ENCODE measurements at regions not wholly inside any gene's neighbourhood (a gene's known extent, or its start where the extent isn't known, plus 50 kb on each side); places are given as distances from the start of the nearest gene placed in this dataset.

DNA sequence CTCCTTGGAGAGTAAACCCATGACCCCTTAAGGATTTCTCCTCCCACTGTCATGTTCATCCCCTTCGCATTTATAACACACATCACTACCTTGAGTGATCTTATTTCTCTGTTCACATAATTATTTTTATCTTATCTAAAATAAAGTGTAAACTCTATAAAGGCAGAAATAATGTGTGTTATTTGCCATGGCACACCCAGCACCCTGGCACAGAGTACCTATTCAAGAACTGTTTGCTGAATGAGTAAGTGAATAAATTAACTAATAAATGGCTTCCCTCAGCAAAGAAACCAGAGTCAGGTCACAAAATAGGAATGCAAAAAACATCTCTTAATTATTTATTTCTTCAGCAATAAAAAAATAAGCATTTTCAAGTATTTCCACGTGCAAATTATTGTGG lies 330.3 kb upstream of the GHITM start:
- DNase-seq = no peak

DNA sequence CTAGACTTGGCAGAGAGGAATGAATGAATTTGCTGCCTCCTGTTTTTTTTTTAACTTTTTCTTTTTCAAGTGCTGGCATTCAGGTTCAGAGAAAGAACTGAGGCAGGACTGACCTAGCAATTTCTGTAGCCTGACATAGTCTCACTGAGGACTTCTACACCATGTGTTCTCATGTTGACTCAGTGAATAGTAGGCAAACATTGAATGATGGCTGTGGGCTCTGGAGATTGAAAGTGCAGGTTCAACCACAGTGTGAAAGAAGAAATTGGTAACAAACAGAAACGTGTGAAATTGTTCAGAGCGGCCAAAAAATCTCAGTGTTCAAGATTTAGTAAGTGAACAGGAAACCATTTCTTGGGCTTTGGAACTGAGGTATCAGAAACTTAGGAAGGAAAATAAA lies 322.4 kb upstream of the GHITM start:
- no peak for DNase-seq

DNA sequence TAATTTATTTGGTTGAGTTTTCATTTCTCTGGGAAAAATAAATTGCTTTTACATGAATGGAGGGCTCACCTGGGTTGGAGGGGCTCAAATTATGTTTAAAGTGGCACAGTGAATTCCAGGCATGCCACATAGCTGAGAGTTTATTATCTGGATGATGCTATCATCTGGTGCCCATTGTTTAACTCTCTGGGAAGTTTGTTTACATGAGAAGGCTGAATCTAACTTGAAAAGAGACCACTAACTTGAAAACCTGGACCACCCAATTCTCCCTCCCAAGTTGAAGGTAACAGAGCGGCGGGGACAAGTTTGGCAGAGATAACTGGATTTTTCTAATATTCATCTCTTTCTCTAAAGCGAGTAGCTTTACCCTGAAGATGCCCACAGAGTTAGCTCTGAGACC lies 321.5 kb upstream of the GHITM start:
- no peak for DNase-seq

DNA sequence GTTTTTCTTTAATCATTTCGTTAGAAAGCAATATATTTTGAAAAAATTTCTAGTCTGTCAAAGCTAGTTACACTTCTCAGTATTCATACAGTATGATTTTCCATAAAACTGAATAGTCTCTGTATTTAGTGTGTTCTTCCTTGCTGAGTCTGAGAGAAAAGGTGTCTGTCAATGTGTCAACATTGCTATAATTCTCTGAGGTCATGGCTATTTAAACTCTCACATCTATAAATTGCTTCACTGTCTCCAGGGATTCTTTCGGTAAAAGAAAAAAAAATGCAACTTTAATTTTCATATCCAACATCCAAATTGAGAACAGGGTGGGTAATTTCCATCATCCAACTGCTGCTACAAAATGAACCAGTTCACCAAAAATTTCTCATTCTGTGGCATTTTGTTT lies 319.7 kb upstream of the GHITM start:
- no peak for DNase-seq

DNA sequence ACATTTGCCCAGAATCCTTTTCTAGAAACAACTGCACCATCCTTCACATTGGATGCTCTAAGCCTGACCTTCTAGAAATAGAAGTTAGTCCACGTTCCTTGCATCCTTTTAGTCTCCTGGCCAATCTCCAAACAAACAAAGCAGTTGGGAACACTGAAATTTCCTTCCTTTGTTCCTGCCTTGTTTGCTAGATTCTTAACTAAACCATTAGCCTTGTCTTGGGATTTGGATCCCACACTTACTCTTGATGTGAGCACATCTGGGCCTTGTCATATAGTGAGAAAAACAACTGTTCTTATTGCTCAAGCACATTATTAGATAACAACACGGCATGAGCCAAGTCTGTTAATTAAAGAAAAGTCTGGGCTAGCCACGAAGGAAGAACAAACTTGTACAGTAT lies 319.3 kb upstream of the GHITM start:
- DNase-seq = no peak

DNA sequence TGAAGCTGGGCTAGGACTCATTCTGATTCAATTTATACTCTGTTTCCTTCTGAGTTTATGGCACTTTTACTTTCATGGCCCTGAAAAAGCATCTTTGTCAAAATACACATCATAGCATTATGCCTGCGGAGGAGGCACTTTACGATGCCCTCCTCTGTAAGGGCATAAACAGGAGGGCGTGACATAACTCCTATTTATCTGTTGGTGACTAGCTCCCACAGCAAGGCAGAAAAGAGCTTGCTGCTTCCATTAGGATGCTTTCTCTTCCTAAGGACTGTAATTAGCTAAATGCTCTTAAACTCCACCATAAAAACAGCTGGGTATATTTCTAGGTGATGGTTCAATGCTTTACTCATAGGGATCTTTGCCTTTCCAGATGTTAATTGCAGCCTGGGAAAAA lies 315.2 kb upstream of the GHITM start:
- no peak for DNase-seq

DNA sequence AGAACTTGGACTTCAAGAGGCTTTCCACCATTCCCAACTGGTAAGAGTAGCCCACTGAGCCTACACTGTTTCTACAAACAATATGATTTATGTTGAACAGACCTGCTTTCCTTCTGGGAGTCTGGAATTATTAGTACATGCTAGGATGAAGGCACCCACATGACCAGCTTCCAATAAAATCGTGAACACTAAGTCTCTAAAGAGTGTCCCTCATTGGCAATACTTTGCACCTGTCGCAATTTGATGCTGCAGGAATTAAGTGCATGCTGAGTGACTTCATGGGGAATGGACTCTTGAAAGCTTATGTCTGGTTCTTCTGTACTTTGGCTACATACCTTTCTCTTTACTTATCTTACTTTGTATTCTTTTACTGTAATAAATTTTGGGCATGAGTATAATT lies 305.2 kb upstream of the GHITM start:
- no peak for DNase-seq

DNA sequence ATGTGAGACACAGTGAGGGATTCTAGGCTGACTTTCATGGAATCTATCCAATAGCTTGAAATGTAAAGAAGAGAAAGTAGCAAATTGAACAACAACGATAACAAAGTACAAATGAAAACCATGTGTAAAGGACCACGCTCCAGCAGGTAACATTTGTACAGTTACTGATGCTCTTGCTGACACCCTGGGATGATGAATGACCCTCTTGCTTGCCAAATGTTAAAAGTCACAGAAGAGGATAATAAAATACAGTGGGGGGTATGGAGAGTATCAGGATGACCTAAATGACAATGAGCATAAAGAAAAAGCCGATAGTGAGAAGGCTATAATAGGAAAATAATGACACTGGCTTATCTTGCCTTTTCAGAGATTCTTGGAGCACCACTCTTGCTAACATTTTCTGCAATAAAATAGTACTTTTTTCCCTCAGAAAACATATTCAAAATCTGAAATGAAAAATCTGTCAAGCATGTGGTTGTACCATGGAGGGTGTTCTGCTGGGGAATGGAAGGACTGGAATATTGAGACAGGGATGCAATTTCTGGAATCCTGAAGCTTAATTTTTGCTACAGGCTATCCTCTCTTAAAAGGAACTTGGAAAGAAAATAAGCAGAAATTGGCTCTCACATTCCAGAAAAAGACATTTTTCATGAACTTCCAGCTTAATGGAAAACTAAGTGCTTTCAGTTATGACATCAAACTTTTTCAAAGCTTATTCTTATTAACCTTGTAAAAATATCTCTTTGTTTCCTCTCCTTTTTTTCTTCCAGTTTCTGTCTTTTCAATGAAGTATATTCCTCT lies 303.2 kb upstream of the GHITM start:
- DNase-seq = no peak

DNA sequence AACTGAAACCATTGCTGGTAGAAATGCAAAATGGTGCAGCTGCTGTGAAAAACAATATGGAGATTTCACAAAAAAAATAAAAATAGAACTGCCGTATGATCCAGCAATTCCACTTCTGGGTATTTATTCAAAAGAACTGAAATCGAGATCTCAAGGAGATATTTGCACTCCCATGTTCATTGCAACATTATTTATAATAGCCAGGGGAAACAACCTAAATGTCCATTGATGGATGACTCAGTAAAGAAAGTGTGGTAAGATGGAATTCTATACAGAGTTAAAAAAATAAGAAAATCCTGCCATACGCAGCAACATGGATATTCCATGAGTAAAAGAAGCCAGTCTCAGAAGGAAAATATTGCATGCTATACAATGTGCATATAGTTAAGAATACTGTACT lies 290.6 kb upstream of the GHITM start:
- no peak for DNase-seq

DNA sequence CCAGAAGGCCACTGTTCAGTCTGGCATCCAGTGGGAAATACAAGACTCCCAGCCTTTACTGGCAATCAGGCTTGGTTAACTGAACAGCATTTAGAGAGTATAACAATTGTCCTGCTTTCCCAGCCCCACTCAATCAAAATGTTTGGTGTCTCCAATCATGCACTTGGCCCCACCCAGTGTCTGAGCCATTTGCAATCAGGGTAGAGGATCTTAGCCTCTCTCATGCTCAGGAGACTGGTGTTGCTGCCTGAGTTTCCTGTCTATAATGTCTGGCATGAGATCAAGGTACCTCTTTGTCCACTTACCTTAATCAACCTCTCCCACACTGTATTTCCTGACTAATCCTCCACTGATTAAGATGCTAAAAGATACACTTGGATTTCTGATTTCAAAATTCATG lies 290.2 kb upstream of the GHITM start:
- DNase-seq = no peak

DNA sequence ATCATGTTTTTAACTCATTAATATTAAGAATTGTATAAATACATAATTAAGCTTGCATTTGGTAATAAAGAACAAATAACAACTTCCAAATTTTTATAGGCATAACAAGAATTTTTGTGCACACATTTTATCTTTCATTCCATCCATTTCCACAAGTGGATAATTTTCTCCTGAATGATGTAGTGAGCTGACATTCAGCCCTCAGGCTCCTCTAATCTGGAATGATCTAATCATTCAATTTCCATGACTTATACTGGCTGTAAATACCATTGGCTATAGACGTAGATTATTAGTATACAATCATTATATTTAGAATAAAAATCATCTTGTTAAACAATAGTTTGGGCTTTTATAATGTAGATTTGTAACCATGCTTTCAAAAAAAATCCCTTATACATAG lies 287.2 kb upstream of the GHITM start:
- DNase-seq = no peak

DNA sequence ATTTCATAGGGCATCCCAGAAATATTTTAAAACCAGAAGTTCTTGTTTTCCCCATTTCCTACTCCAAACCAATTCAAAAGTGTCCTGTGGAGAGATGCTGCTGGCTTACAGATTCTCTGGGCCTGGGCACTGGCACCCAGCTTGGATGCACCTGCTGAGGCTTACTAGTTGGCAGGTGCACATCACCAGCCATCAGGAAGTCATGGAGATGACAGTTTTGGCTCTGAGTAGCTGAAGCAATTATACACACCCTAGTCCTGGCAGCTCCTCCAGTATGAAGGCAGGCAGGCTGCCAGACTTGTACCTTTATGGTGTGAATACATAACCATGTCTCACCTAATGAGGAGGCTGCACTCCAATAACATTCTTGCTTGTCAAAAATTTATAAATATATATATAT lies 276.6 kb upstream of the GHITM start:
- no peak for DNase-seq

DNA sequence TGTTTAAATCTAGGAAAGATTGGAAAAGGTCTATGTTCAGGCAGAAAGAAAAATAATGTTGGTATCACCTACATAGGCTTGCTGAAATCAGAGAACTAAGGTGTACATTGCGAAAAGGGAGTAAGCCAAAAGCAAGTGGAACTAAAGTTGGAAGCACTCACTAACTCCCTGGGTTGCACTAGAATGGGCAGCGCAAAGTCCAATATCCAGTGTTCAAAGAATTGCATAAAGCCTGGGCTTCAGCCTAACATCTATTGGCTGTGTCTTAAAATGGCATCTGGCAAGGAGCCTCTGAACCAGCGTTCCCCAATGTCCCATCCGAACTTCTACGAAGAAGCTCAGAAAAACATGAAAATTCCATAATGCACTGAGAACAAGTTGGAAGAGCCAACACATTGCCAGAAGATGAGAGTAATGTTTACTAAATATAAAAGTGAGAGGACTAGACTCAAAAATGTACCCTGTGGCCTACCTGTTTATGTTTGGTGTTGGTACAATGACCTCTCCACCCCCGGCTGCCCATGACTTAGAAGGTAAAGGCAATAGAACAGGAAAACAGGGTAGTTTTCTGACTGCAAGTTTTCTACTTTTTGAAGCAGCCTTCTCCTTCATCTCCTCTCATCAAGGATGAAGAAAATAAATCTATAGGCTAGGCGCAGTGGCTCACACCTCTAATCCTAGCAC lies 275.9 kb upstream of the GHITM start:
- no peak for DNase-seq

DNA sequence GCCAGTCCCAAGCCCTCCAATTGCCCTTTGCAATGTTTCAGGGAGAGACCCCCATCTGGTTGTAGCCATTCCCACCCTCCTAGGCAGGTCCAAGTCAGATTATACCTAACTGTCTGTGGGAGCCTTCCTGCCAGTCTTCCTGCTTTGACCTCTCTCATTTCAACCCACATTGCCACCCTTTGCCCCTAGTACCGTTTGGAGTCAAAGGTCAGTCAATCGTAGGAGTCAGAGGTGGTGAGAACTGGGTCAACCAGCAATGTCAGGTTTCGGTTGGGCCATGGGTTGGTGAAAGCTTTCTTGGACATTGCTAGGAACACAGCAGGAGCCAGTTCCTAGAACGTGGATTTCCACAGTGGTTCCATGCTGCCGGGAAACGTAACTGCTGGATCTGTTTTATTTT lies 269.4 kb upstream of the GHITM start:
- no peak for DNase-seq

DNA sequence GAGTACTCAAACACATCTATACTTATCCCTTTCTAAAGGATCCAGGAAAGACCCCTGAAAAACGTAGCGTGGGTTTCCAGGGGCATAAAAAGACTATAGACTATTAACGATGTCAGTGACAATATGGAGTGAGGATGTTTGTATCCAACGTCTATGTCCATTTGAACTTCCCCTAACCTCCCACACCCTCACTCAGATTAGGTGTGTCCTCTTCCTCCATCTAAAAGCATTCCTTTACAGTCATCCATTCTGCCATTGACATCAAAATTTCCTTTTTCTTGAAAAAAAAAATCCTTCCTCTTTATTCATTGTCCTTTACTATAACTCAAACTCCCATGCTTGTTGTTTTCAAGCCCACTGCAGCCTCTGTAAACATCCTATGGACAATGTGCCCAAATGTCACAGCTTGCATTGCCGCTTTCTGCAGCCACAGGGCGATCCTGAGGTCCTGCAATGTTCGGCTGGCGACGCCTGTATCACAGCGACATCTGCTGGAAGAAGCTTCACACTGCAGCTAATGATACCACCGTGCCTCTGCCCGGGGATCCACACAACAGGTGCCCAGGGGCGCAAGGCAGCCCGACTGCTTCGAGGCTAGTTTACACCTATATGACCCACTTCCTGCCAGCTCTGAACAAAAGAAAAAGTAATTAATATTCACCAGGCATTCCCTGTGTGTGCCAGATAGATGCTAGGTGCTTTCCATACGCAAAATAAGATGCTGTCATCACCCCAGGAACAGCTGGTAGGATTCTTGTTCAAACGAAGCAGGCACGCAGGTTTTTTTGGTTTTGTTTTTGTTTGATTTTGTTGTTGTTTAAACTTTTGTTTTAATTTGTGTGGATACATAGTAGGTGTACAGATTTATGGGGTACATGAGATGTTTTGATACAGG lies 267.9 kb upstream of the GHITM start:
- peak; percentile 10 for DNase-seq

DNA sequence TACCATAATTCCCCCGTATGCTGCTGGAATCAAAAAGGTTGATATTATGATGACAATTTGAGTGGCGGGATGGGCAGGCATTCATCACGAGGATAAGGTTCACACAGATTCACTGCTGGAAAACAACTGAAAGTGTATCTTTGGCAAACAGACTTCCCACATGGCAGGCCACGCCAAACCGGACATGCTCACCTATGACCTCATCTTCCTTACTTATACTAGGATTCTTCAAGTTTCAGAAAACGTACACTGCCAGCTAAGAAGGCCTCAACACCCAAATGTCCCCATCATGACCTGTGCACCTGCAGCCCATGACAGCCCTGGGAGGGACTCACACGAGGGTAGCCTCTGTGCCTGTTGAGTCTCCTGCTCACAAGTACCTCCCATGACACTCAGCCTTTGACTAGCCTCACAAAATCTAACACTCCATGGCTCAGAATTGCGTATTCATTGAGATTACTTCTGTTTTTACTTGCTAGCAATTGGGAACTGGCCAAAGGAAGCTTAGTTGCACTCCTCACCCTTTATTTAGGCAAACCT lies 259.0 kb upstream of the GHITM start:
- DNase-seq = no peak

DNA sequence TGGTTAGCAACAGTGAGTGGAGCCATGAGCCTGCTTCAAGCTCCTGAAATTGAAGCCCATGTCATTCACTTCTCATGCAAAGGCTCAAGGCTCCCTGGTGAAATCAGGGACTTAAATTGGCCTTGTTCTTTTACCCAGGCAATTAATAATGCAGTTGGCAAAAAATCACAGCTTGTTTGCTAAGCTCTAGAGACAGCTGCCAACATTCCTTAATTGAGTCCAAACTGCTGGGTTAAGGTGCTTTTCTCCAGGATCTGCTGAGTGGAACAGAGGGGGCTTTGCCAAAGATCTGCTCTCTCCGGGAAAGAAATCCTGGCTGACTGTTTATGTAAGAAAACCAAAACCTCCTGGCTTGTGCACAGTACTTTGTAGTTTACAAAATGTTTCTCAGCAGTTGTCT lies 257.6 kb upstream of the GHITM start:
- peak; percentile 7 for DNase-seq

DNA sequence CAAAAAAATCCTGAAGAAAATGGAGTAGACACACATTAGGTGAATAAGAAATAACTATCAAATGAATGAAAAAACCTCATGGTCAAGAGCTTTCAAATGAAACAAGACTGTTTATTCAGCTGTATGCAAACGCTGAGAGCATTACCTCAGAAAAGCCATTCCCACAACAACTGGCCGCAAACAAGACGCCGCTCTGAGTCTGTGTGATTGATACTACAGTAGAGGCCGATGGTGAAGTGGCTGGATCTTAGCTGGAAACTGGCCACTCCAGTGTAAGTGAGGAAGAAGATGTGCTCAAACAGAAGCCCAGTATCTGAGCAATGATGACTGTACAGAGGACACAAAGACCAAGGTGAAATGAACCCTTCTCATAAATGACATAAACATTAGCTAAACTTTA lies 252.4 kb upstream of the GHITM start:
- DNase-seq = no peak

DNA sequence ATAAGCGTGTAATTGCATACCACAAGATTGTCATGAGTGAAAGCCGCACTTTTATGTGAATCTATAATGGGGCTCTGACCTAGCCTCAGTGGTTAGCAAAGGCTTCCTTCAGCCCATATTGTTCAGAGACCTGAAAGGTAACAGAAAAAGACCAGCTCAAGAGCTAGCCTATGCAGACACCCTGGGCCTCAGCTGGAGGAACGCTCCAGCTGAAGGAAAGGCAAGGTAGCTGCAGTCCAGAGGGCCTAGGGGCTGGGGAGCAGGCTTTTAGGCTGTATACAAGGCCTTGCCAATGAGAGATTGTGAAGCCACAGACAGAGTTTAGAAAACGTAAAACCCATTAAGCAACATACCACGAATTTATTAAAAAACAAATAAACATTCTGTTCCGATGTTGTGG lies 246.6 kb upstream of the GHITM start:
- no peak for DNase-seq

DNA sequence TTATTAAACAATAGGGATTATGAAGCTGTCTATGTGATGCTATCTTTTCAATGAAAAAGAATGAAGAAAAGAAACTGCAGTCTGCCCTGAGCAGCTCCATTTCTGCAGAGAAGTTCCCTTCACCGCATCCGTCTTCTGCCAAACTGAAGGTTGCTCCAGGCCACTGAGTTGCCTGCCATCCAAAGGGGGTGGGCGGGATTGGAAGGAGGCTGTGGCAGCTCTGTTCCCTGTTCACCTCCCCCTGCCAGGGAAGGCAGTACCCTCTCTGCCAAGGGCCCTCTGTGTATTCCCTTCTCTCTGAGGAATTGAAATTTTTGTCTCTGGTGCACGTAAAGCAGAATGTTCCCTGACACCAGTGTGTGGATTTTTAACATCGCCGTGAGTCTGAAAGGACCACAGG lies 243.1 kb upstream of the GHITM start:
- DNase-seq = no peak

DNA sequence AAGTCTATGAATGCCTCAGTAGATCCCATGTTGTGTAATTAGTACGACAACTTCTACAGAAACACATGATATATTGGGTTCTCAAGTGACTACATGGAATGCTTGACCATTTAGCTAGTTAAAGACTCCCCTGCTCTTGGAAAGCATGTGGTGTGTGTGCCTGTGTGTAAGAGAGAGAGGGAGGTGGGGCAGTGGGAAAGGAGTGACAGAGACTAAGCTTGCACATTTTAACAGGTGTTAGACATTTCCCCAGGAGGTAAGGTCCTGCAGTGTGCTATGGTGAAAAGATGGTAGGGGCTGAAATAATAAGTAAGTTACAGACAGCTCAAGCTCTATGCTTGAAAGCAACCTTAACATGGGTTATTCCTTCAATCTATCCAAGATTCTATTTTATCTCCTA lies 241.7 kb upstream of the GHITM start:
- DNase-seq = no peak

DNA sequence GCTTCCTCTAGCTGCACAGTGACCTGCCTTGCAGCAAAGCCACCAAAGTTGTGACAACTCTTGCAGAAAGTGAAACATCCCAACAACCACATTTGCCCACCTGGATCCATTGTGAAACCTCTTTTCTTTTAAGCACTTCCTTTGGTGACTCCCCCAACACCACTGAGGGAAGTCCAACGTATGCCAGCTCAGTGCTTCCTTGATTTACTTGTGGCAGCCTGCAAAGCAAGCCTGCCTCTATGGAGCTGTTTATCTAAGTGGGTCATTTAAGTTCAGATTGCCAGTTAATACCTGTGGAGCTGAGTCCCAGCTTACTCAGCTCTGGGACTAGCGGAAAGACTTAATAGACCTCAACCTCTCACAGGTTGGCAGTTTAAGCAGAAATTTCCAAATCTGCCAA lies 230.8 kb upstream of the GHITM start:
- no peak for DNase-seq

DNA sequence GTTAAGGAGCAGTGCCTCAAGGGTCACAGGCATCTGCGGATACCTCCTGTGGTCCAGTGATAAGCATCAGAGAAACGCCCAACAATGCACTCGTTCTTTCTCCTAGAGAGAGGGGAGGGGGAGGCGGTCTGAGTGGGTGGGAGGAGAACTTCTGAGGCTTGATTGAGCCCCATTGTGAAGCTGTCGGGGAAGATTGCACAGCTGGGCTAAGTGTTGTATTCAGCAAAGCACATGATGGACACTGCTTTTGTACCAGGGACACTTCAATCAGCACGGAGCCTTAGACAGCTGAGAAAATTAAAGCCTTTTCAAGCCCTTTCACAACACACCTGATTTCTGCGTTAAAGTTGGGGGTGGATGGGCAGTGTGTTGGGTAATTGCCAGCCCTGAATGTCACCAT lies 230.3 kb upstream of the GHITM start:
- DNase-seq = no peak

DNA sequence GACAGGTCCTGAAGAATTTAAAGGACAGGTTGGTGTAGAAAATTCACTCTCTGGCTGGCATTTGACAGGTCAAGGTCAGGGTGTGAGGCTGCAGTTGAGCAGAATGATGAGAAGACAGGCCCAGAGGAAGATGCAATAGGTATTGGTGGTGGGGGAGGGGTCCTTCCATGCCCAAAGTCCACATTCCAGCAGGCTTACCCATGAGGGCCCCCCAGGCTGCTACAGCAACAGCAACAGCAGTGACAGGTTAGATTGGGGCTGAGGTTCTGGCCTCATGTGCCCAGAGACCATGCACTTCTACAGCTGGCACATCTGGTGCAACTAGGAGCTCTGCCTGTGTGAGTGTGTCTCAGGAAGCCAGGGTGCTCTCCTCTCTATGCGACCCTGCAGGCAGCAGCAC lies 223.5 kb upstream of the GHITM start:
- DNase-seq = no peak

All from DMS 273 treated with DMSO at 0.1 percent for 48 hours (cell line).